ENCODE measurements at regions not wholly inside any gene's neighbourhood (a gene's known extent, or its start where the extent isn't known, plus 50 kb on each side); places are given as distances from the start of the nearest gene placed in this dataset.

GRCh38 chr3:182019926-182020325 lies 308.2 kb downstream of the SOX2 start:
- Histone ChIP-seq H3K36me3 (ENCODE audit: control insufficient read depth, insufficient read depth, low read length) (no peaks in the 10 kb centered on the region), H3K4me3 (ENCODE audit: low read depth in 2 of 2, low read length in 2 of 2) (no peak overlapping the region), H3K27me3 (ENCODE audit: control insufficient read depth, insufficient read depth, low read length) (no peaks in the 10 kb centered on the region), H3K9me3 (ENCODE audit: control insufficient read depth, insufficient read depth, low read depth, low read length) (no peaks in the 10 kb centered on the region), H3K4me1 (ENCODE audit: control insufficient read depth, insufficient read depth, low read length) (no peaks in the 10 kb centered on the region), H3K27ac (ENCODE audit: low read length) (no peak overlapping the region)
- no TSS peak for BruUV-seq (replicated peaks)
- no peak for ATAC-seq
- in situ Hi-C loops (cut with HindIII; ENCODE audit: low pct_unique_long_range_greater_than_20kb, low sequenced_read_pairs): no loop called here
- DNase-seq (ENCODE audit: low read depth, low spot score): no peak
- intact Hi-C loops (cut with micrococcal nuclease; ENCODE audit: unreplicated experiment): no loop called here
- TF ChIP-seq, protein P1, sequence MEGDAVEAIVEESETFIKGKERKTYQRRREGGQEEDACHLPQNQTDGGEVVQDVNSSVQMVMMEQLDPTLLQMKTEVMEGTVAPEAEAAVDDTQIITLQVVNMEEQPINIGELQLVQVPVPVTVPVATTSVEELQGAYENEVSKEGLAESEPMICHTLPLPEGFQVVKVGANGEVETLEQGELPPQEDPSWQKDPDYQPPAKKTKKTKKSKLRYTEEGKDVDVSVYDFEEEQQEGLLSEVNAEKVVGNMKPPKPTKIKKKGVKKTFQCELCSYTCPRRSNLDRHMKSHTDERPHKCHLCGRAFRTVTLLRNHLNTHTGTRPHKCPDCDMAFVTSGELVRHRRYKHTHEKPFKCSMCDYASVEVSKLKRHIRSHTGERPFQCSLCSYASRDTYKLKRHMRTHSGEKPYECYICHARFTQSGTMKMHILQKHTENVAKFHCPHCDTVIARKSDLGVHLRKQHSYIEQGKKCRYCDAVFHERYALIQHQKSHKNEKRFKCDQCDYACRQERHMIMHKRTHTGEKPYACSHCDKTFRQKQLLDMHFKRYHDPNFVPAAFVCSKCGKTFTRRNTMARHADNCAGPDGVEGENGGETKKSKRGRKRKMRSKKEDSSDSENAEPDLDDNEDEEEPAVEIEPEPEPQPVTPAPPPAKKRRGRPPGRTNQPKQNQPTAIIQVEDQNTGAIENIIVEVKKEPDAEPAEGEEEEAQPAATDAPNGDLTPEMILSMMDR (IDR thresholded peaks at IDR 0.05): no peak
- TF ChIP-seq SIN3A (IDR thresholded peaks at IDR 0.05; ENCODE audit: borderline replicate concordance, insufficient read depth, low read depth, low read length) (no peak), TCF7L2 (IDR thresholded peaks at IDR 0.05; ENCODE audit: low read depth, low read length) (no peak), POLR2AphosphoS5 (IDR thresholded peaks at IDR 0.05; ENCODE audit: low read depth, low read length) (no peak)
- TF ChIP-seq, protein P2, sequence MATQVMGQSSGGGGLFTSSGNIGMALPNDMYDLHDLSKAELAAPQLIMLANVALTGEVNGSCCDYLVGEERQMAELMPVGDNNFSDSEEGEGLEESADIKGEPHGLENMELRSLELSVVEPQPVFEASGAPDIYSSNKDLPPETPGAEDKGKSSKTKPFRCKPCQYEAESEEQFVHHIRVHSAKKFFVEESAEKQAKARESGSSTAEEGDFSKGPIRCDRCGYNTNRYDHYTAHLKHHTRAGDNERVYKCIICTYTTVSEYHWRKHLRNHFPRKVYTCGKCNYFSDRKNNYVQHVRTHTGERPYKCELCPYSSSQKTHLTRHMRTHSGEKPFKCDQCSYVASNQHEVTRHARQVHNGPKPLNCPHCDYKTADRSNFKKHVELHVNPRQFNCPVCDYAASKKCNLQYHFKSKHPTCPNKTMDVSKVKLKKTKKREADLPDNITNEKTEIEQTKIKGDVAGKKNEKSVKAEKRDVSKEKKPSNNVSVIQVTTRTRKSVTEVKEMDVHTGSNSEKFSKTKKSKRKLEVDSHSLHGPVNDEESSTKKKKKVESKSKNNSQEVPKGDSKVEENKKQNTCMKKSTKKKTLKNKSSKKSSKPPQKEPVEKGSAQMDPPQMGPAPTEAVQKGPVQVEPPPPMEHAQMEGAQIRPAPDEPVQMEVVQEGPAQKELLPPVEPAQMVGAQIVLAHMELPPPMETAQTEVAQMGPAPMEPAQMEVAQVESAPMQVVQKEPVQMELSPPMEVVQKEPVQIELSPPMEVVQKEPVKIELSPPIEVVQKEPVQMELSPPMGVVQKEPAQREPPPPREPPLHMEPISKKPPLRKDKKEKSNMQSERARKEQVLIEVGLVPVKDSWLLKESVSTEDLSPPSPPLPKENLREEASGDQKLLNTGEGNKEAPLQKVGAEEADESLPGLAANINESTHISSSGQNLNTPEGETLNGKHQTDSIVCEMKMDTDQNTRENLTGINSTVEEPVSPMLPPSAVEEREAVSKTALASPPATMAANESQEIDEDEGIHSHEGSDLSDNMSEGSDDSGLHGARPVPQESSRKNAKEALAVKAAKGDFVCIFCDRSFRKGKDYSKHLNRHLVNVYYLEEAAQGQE (IDR thresholded peaks at IDR 0.05; ENCODE audit: insufficient read depth in 1 of 2, low read depth in 2 of 2, low read length in 1 of 2): no peak
- ChIA-PET CTCF (no interaction called here), POLR2A (interaction anchor here (0.6 kb wide), 1 partner anchor 526 kb away, joined by 3 read pairs; no protein-coding TSS in a partner anchor)

DNA sequence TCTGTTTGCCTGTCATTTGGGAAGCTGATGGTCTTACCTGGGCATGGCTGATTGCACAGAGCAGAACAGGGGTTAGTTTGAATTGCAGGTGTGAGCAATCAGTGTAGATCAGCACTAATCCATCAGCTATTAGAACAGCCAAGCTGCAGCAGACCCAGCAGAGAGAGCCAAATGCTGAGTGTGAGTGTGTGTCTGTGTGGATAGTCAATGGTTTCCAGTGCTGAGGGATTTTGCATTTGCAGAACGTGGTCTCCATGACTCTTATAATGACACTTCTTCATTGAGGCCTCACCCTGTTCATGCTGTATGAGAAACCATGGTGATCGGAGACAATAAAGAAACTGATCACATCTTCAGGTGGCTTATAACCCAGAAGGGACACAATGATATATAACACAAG lies 312.1 kb downstream of the SOX2 start:
- Histone ChIP-seq H3K27me3 (ENCODE audit: control insufficient read depth, insufficient read depth, low read length) (no peaks in the 10 kb centered on the region), H3K9me3 (ENCODE audit: control insufficient read depth, insufficient read depth, low read depth, low read length) (no peaks in the 10 kb centered on the region), H3K4me3 (ENCODE audit: low read depth in 2 of 2, low read length in 2 of 2) (no peak overlapping the region), H3K4me1 (ENCODE audit: control insufficient read depth, insufficient read depth, low read length) (no peaks in the 10 kb centered on the region), H3K36me3 (ENCODE audit: control insufficient read depth, insufficient read depth, low read length) (no peaks in the 10 kb centered on the region), H3K27ac (ENCODE audit: low read length) (no peak overlapping the region)
- in situ Hi-C loops (cut with HindIII; ENCODE audit: low pct_unique_long_range_greater_than_20kb, low sequenced_read_pairs): no loop called here
- ChIA-PET POLR2A (no interaction called here), CTCF (no interaction called here)
- DNase-seq (ENCODE audit: low read depth, low spot score) (no peak), ATAC-seq (no peak)
- intact Hi-C loops (cut with micrococcal nuclease; ENCODE audit: unreplicated experiment): no loop called here
- TF ChIP-seq TCF7L2 (IDR thresholded peaks at IDR 0.05; ENCODE audit: low read depth, low read length): no peak
- TF ChIP-seq, protein P2 (IDR thresholded peaks at IDR 0.05; ENCODE audit: insufficient read depth in 1 of 2, low read depth in 2 of 2, low read length in 1 of 2): no peak
- TF ChIP-seq SIN3A (IDR thresholded peaks at IDR 0.05; ENCODE audit: borderline replicate concordance, insufficient read depth, low read depth, low read length): no peak
- no peak for TF ChIP-seq POLR2AphosphoS5 (IDR thresholded peaks at IDR 0.05; ENCODE audit: low read depth, low read length)
- TF ChIP-seq, protein P1 (IDR thresholded peaks at IDR 0.05): no peak
- BruUV-seq (replicated peaks): no TSS peak

All from Panc1 (cell line).